ENCODE measurements at regions not wholly inside any gene's neighbourhood (a gene's known extent, or its start where the extent isn't known, plus 50 kb on each side); places are given as distances from the start of the nearest gene placed in this dataset.
A peak's percentile ranks its signal among the peaks of the same experiment; 100 is the strongest.

DNA sequence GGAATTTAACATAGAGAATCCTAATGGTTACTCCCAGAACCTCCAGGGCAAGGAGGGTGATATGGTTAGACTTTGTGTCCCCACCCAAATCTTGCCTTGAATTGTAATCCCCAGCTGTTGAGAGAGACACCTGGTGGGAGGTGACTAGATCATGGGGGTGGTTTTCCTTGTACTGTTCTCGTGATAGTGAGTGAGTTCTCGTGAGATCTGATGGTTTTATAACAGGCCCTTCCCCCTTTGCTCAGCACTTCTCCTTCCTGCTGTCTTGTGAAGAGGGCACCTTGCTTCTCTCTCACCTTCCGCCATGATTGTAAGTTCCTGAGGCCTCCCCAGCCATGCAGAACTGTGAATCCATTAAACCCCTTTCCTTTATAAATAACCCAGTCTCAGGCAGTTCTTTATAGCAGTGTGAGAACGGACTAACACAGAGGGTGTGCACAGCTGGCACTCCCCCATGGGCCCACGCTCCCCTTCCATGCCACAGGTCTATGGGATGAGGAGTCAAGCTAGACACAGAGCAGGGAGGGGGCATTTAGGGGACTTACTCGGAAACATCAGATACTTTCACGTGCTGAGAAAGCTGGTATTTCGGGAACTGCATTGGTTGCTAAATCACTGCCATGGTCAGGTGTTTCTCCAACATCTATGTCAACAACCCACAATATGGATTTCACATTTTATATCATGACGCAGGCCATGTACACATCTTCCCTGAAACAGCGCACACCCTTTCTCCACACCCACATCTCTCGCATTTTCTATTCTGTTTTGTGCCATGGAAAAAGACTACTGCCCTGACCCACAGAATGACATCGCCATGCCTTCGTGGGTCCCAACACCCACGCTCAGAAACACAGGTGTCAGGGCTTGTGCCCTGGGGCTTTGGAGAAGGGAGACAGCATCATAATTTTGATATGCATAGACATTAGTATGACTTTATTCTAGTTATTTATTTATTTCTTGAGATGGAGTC, 199.1 kb upstream of the GSE1 start:
- TF ChIP-seq, protein P1, sequence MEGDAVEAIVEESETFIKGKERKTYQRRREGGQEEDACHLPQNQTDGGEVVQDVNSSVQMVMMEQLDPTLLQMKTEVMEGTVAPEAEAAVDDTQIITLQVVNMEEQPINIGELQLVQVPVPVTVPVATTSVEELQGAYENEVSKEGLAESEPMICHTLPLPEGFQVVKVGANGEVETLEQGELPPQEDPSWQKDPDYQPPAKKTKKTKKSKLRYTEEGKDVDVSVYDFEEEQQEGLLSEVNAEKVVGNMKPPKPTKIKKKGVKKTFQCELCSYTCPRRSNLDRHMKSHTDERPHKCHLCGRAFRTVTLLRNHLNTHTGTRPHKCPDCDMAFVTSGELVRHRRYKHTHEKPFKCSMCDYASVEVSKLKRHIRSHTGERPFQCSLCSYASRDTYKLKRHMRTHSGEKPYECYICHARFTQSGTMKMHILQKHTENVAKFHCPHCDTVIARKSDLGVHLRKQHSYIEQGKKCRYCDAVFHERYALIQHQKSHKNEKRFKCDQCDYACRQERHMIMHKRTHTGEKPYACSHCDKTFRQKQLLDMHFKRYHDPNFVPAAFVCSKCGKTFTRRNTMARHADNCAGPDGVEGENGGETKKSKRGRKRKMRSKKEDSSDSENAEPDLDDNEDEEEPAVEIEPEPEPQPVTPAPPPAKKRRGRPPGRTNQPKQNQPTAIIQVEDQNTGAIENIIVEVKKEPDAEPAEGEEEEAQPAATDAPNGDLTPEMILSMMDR (conservative IDR thresholded peaks at IDR 0.05; ENCODE audit: low read depth, low read length) = no peak
- no peak overlapping the region for H3K4me3 ChIP-seq (ENCODE audit: low read length)
- DNase-seq (ENCODE audit: low read depth) = no peak

DNA sequence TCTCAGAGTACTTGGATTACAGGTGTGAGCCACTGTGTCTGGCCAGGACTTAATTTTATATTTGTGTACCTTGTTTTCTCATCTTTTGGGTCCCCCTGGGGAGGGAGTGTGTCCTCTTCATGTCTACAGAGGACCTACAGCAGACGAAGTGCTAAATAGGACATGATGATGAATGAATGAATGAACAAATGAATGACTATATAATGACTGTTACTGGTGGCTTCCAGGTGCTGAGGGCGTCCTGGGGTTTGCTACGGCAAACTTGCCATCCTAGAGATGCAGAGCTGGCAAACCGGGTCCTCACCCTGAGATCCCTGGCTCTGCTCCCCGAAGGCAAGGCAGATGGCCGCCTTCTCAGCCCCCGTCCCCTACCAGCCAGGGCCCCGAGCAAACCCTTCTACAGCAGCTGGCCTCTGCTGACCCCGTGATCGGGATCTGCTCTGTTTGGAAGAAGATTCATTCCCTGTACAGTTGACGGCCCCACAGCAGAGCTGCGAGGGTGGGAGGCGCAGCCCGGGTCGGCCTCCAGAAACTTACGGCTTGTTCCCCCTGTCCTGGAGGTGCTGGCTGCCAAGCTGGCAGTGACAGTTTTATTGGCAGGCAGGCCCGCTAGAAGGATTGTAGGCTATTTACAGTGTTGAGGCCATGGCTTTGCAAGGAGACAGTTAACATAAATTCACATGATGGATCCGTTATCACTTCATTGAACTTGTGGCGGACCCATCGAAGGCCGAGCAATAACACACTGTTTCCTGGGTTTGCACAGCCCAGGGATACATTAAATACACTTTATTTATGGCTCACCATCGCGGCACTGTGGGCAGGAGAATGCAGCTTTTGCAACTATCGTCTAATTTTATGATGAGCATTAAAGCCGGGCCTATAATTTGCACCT, 197.7 kb upstream of the GSE1 start:
- H3K4me3 ChIP-seq (ENCODE audit: low read length) = no peak overlapping the region
- no peak for DNase-seq (ENCODE audit: low read depth)
- TF ChIP-seq, protein P1 (conservative IDR thresholded peaks at IDR 0.05; ENCODE audit: low read depth, low read length) = no peak

DNA sequence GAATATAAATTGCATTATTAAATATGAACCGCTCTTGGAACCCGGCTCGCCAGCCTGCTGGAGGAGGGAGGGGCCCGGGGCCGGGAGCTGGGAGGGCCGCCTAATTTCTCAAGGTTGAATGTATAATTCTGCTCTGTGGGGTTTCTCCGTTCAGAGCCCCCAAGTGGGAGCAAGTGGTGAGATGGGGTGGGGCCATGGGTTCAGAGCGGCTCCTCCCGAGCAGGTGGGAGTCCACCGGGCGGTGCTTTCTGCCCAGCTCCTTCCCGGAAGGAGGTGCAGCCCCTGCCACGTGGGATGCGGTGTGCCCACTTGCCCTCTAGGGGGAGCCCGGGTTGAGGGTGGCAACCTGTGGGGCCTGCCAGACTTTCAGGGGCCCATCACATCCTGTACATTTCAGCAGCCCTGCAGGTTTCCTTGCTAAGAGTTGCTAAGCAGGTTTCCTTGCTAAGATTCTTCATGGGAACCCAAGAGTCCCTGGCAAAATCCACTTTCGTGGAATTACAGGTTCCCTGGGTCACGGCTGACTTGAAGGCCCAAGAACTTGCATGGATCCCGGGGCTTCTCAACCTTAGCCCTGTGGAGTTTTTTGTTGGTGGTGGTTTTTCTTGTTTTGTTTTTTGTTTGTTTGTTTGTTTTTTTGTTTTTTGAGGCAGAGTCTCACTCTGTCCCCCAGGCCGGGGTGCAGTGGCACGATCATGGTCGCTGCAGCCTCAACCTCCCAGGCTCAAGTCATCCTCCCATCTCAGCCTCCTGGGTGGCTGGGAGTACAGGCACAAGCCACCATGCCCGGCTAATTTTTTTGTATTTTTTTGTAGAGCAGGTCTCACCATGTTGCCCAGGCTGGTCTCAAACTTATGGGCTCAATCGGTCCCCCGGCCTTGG, 196.7 kb upstream of the GSE1 start:
- TF ChIP-seq, protein P1 (conservative IDR thresholded peaks at IDR 0.05; ENCODE audit: low read depth, low read length) = peak; percentile 77
- no peak for DNase-seq (ENCODE audit: low read depth)
- H3K4me3 ChIP-seq (ENCODE audit: low read length) = no peak overlapping the region

DNA sequence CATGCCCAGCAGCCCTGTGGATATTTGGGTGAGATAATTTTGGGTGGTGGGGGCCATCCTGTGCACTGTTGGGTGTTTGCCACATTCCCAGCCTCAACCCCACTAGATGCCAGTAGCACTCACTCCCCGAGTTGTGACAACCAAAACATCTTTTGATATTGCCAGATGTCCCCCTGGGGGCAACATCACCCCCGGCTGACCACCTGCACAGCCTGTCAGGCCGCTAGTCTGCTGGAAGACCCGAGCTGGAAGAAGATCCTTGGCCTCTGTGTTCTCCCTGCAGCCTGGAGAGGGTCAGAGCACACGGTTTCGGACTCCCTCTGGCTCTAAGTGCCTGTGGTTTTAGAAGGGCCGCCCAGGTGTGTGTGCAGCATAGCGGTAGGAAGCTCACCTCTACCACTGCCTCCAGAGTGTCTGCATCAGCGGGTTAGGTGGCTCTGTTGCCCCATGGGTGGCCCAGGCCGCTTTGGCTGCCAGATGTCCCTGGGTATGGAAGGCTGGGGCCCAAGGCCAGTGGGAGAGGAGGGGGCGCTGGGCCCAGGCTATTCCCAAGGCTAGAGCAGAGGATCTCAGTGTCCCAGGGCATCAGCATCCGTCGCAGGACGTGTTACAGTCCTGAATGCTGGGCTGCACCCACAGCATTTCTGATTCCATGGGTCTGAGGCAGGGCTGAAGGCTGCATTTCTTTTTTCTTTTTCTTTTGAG, 195.8 kb upstream of the GSE1 start:
- DNase-seq (ENCODE audit: low read depth) = no peak
- TF ChIP-seq, protein P1 (conservative IDR thresholded peaks at IDR 0.05; ENCODE audit: low read depth, low read length) = no peak
- no peak overlapping the region for H3K4me3 ChIP-seq (ENCODE audit: low read length)

DNA sequence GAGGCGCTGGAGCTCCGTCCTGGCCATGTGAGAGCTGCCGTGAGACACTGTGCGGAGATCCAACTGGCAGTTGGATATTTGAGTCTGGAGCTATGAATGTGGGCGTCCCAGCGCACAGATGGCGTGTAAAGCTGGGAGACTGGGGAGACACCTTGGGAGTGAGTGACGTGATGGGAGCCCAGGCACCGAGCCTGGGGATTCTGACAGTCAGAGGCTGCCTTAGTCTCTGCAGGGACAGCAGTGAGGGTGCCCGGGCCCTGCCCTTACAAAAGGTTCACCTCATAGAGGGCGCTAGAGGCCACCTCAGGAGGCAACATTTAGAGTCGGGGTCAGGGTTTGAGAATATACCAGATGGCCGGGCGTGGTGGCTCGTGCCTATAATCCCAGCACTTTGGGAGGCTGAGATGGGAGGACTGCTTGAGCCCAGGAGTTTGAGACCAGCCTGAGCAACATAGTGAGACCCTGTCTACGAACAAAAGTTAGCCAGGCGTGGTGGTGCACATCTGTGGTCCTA, 194.1 kb upstream of the GSE1 start:
- TF ChIP-seq, protein P1 (conservative IDR thresholded peaks at IDR 0.05; ENCODE audit: low read depth, low read length) = peak; percentile 16
- DNase-seq (ENCODE audit: low read depth) = no peak

More for the DNA sequence above, 194.1 kb upstream of the GSE1 start:
- no peak overlapping the region for H3K4me3 ChIP-seq (ENCODE audit: low read length)
